ENCODE measurements at regions not wholly inside any gene's neighbourhood (a gene's known extent, or its start where the extent isn't known, plus 50 kb on each side); places are given as distances from the start of the nearest gene placed in this dataset.
"Not testable (repeated sequence)": the region's sequence is repeated elsewhere in the genome, so short reads cannot be mapped to it uniquely, and the experiment has no call there.

- no peak for DNase-seq (ENCODE audit: low spot score)
These were observed 157.5 kb upstream of the AHI1 start for GRCh38 chr6:135655055-135655454.

GRCh38 chr6:135657207-135657606 lies 159.7 kb upstream of the AHI1 start:
- no peak for DNase-seq (ENCODE audit: low spot score)

GRCh38 chr6:135658481-135658880 lies 160.9 kb upstream of the AHI1 start:
- no peak for DNase-seq (ENCODE audit: low spot score)

- no peak for DNase-seq (ENCODE audit: low spot score)
These were observed 161.4 kb upstream of the AHI1 start for GRCh38 chr6:135658916-135659315.

GRCh38 chr6:135664527-135664926 lies 167.0 kb upstream of the AHI1 start:
- DNase-seq (ENCODE audit: low spot score), result no peak

GRCh38 chr6:135665935-135666334 lies 168.4 kb upstream of the AHI1 start:
- no peak for DNase-seq (ENCODE audit: low spot score)

- no peak for DNase-seq (ENCODE audit: low spot score)
These were observed 170.3 kb upstream of the AHI1 start for GRCh38 chr6:135667691-135668455.

GRCh38 chr6:135672256-135672655 lies 174.7 kb upstream of the AHI1 start:
- DNase-seq (ENCODE audit: low spot score), result no peak

- no peak for DNase-seq (ENCODE audit: low spot score)
These were observed 176.2 kb upstream of the AHI1 start for GRCh38 chr6:135673501-135674309.

GRCh38 chr6:135675026-135675425 lies 176.5 kb upstream of the PDE7B start:
- no peak for DNase-seq (ENCODE audit: low spot score)

GRCh38 chr6:135675862-135676261 lies 175.6 kb upstream of the PDE7B start:
- DNase-seq (ENCODE audit: low spot score), result no peak

GRCh38 chr6:135680964-135681913 lies 170.3 kb upstream of the PDE7B start:
- no peak for DNase-seq (ENCODE audit: low spot score)

- no peak for DNase-seq (ENCODE audit: low spot score)
These were observed 164.7 kb upstream of the PDE7B start for GRCh38 chr6:135686784-135687301.

GRCh38 chr6:135688476-135688875 lies 163.0 kb upstream of the PDE7B start:
- not testable (repeated sequence) for DNase-seq (ENCODE audit: low spot score)

GRCh38 chr6:135692426-135692825 lies 159.1 kb upstream of the PDE7B start:
- no peak for DNase-seq (ENCODE audit: low spot score)

- DNase-seq (ENCODE audit: low spot score), result no peak
These were observed 157.6 kb upstream of the PDE7B start for GRCh38 chr6:135693811-135694370.

- no peak for DNase-seq (ENCODE audit: low spot score)
These were observed 151.8 kb upstream of the PDE7B start for GRCh38 chr6:135699705-135700104.

- DNase-seq (ENCODE audit: low spot score), result no peak
These were observed 150.1 kb upstream of the PDE7B start for GRCh38 chr6:135701426-135701825.

- DNase-seq (ENCODE audit: low spot score), result no peak
These were observed 148.5 kb upstream of the PDE7B start for GRCh38 chr6:135703007-135703406.

- no peak for DNase-seq (ENCODE audit: low spot score)
These were observed 147.9 kb upstream of the PDE7B start for GRCh38 chr6:135703621-135704020.

- DNase-seq (ENCODE audit: low spot score), result no peak
These were observed 144.1 kb upstream of the PDE7B start for GRCh38 chr6:135707426-135707825.

GRCh38 chr6:135710042-135710441 lies 141.5 kb upstream of the PDE7B start:
- DNase-seq (ENCODE audit: low spot score), result no peak
